ENCODE measurements at regions not wholly inside any gene's neighbourhood (a gene's known extent, or its start where the extent isn't known, plus 50 kb on each side); places are given as distances from the start of the nearest gene placed in this dataset.
A peak's percentile ranks its signal among the peaks of the same experiment; 100 is the strongest.
"Not testable (repeated sequence)": the region's sequence is repeated elsewhere in the genome, so short reads cannot be mapped to it uniquely, and the experiment has no call there.

- peaks cover 0 to 12% of the 10 kb centered on the region in 2 donors for H3K27me3 Mint-ChIP-seq
- no peaks in the 10 kb centered on the region for H3K36me3 Mint-ChIP-seq
- H3K4me1 Mint-ChIP-seq (ENCODE audit: low read depth in 2 of 2), result no peaks in the 10 kb centered on the region
- H3K4me3 Mint-ChIP-seq, result no peak overlapping the region
- H3K9me3 Mint-ChIP-seq, result no peaks in the 10 kb centered on the region
- DNase-seq (ENCODE audit: low spot score) (no peak), ATAC-seq (no peak)
- H3K27ac Mint-ChIP-seq, result no peak overlapping the region
Measured at GRCh38 chr10:71006506-71006905, 118.1 kb upstream of the PCBD1 start.

GRCh38 chr10:71007516-71007915 lies 119.2 kb upstream of the PCBD1 start:
- Mint-ChIP-seq H3K4me1 (ENCODE audit: low read depth in 2 of 2) (no peaks in the 10 kb centered on the region), H3K9me3 (no peaks in the 10 kb centered on the region), H3K27me3 (peaks cover 0 to 11% of the 10 kb centered on the region in 2 donors), H3K27ac (no peak overlapping the region), H3K36me3 (no peaks in the 10 kb centered on the region), H3K4me3 (no peak overlapping the region)
- ATAC-seq, result no peak
- DNase-seq (ENCODE audit: low spot score), result no peak

- Mint-ChIP-seq H3K27ac (no peak overlapping the region), H3K27me3 (peaks cover 0 to 7% of the 10 kb centered on the region in 2 donors), H3K9me3 (no peaks in the 10 kb centered on the region), H3K4me3 (no peak overlapping the region), H3K4me1 (ENCODE audit: low read depth in 2 of 2) (no peaks in the 10 kb centered on the region), H3K36me3 (no peaks in the 10 kb centered on the region)
- ATAC-seq, result no peak
- DNase-seq (ENCODE audit: low spot score), result no peak
Measured at GRCh38 chr10:71008150-71008549, 119.8 kb upstream of the PCBD1 start.

GRCh38 chr10:71009126-71009525 lies 120.8 kb upstream of the PCBD1 start:
- no peak for DNase-seq (ENCODE audit: low spot score)
- H3K36me3 Mint-ChIP-seq, result no peaks in the 10 kb centered on the region
- H3K27ac Mint-ChIP-seq, result no peak overlapping the region
- H3K4me3 Mint-ChIP-seq, result no peak overlapping the region
- no peaks in the 10 kb centered on the region for H3K9me3 Mint-ChIP-seq
- H3K4me1 Mint-ChIP-seq (ENCODE audit: low read depth in 2 of 2), result no peaks in the 10 kb centered on the region
- no peak for ATAC-seq
- peaks cover 0 to 7% of the 10 kb centered on the region in 2 donors for H3K27me3 Mint-ChIP-seq

GRCh38 chr10:71010730-71011129 lies 122.4 kb upstream of the PCBD1 start:
- Mint-ChIP-seq H3K27ac (no peak overlapping the region), H3K27me3 (peaks cover 3 to 7% of the 10 kb centered on the region in 2 donors), H3K4me3 (no peak overlapping the region), H3K4me1 (ENCODE audit: low read depth in 2 of 2) (peaks cover 5 to 6% of the 10 kb centered on the region in 2 donors), H3K9me3 (no peaks in the 10 kb centered on the region), H3K36me3 (no peaks in the 10 kb centered on the region)
- DNase-seq (ENCODE audit: low spot score), result no peak
- ATAC-seq, result no peak

DNA sequence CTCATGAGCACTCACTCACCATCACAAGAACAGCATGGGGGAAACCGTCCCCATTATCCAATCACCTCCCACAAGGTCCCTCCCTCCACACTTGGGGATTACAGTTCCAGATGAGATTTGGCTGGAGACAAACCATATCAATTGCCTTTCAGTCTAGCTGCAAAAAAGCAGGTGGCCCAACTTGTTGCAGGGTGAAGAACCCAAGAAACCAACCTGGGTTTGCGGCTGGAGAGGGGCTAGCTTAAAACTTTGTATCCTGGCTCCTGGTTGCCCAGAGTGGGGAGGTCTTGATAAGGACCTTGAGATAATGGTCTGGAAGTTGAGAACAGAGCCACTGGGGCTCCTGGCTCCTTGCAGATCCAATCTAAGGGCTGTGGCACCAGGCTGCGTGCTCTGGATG lies 122.8 kb upstream of the PCBD1 start:
- DNase-seq (ENCODE audit: low spot score) (no peak), ATAC-seq (no peak)
- Mint-ChIP-seq H3K9me3 (no peaks in the 10 kb centered on the region), H3K36me3 (no peaks in the 10 kb centered on the region), H3K27me3 (peaks cover 3 to 7% of the 10 kb centered on the region in 2 donors), H3K4me1 (ENCODE audit: low read depth in 2 of 2) (peaks cover 5 to 6% of the 10 kb centered on the region in 2 donors), H3K4me3 (no peak overlapping the region), H3K27ac (no peak overlapping the region)

GRCh38 chr10:71014021-71014805 lies 125.8 kb upstream of the PCBD1 start:
- Mint-ChIP-seq H3K36me3 (no peaks in the 10 kb centered on the region), H3K4me1 (ENCODE audit: low read depth in 2 of 2) (peaks cover 5 to 6% of the 10 kb centered on the region in 2 donors), H3K4me3 (no peak overlapping the region), H3K9me3 (no peaks in the 10 kb centered on the region), H3K27me3 (peaks cover 5 to 9% of the 10 kb centered on the region in 2 donors), H3K27ac (no peak overlapping the region)
- no peak for DNase-seq (ENCODE audit: low spot score)
- peak; percentile 12 to 37 for ATAC-seq

DNA sequence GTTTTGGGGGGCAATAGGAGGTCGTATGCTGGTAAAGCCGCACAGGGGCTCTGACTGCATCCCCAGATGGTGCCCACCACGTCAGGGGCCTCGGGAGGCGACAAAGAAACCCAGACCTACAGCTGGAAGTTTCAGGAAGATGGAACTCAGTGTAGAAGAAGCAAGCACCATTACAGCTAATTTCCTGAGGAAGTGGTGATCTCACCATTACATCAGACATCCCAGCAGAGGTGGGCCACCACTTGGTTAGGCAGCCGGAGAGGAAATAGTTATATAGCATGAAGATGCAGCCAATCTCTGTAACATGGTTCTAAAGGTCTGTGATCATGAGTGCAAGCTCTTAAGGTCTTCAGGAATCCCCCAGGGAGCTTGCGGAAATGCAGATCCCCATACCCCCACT lies 127.3 kb upstream of the PCBD1 start:
- ATAC-seq (peak in 1 of 2 donors; percentile 55), DNase-seq (ENCODE audit: low spot score) (no peak)
- peak overlapping the region; percentile 42 to 44 for H3K27ac Mint-ChIP-seq

GRCh38 chr10:71020061-71020460 lies 131.7 kb upstream of the PCBD1 start:
- H3K27me3 Mint-ChIP-seq; ATAC-seq; H3K9me3 Mint-ChIP-seq; DNase-seq (ENCODE audit: low spot score); H3K4me3 Mint-ChIP-seq; H3K4me1 Mint-ChIP-seq (ENCODE audit: low read depth in 2 of 2); H3K36me3 Mint-ChIP-seq; H3K27ac Mint-ChIP-seq: not testable (repeated sequence)

More for the DNA sequence above, 127.3 kb upstream of the PCBD1 start:
- H3K27me3 Mint-ChIP-seq, result peaks cover 5 to 9% of the 10 kb centered on the region in 2 donors
- no peaks in the 10 kb centered on the region for H3K9me3 Mint-ChIP-seq
- H3K4me1 Mint-ChIP-seq (ENCODE audit: low read depth in 2 of 2), result peaks cover 5 to 6% of the 10 kb centered on the region in 2 donors
- no peaks in the 10 kb centered on the region for H3K36me3 Mint-ChIP-seq
- no peak overlapping the region for H3K4me3 Mint-ChIP-seq

GRCh38 chr10:71021402-71021801 lies 133.0 kb upstream of the PCBD1 start:
- H3K36me3 Mint-ChIP-seq, result no peaks in the 10 kb centered on the region
- no peak overlapping the region for H3K27ac Mint-ChIP-seq
- H3K4me1 Mint-ChIP-seq (ENCODE audit: low read depth in 2 of 2), result no peaks in the 10 kb centered on the region
- no peak overlapping the region for H3K4me3 Mint-ChIP-seq
- no peaks in the 10 kb centered on the region for H3K9me3 Mint-ChIP-seq
- DNase-seq (ENCODE audit: low spot score) (no peak), ATAC-seq (no peak)
- H3K27me3 Mint-ChIP-seq, result peaks cover 6 to 10% of the 10 kb centered on the region in 2 donors

- H3K4me1 Mint-ChIP-seq (ENCODE audit: low read depth in 2 of 2), result no peaks in the 10 kb centered on the region
- H3K36me3 Mint-ChIP-seq, result no peaks in the 10 kb centered on the region
- no peak overlapping the region for H3K4me3 Mint-ChIP-seq
- H3K27ac Mint-ChIP-seq, result no peak overlapping the region
- no peak for DNase-seq (ENCODE audit: low spot score)
- ATAC-seq, result no peak
- H3K9me3 Mint-ChIP-seq, result no peaks in the 10 kb centered on the region
- peaks cover 6 to 10% of the 10 kb centered on the region in 2 donors for H3K27me3 Mint-ChIP-seq
Measured at GRCh38 chr10:71023704-71024283, 135.4 kb upstream of the PCBD1 start.

GRCh38 chr10:71024490-71024889 lies 136.1 kb upstream of the PCBD1 start:
- H3K27ac Mint-ChIP-seq, result no peak overlapping the region
- no peaks in the 10 kb centered on the region for H3K9me3 Mint-ChIP-seq
- peaks cover 6 to 8% of the 10 kb centered on the region in 2 donors for H3K27me3 Mint-ChIP-seq
- ATAC-seq (no peak), DNase-seq (ENCODE audit: low spot score) (no peak)
- no peak overlapping the region for H3K4me3 Mint-ChIP-seq
- H3K36me3 Mint-ChIP-seq, result no peaks in the 10 kb centered on the region
- H3K4me1 Mint-ChIP-seq (ENCODE audit: low read depth in 2 of 2), result no peaks in the 10 kb centered on the region

- H3K27me3 Mint-ChIP-seq, result peaks cover 6 to 8% of the 10 kb centered on the region in 2 donors
- ATAC-seq (no peak), DNase-seq (ENCODE audit: low spot score) (no peak)
- no peaks in the 10 kb centered on the region for H3K9me3 Mint-ChIP-seq
- no peak overlapping the region for H3K27ac Mint-ChIP-seq
- no peaks in the 10 kb centered on the region for H3K4me1 Mint-ChIP-seq (ENCODE audit: low read depth in 2 of 2)
- H3K36me3 Mint-ChIP-seq, result no peaks in the 10 kb centered on the region
- no peak overlapping the region for H3K4me3 Mint-ChIP-seq
Measured at GRCh38 chr10:71025535-71025934, 137.2 kb upstream of the PCBD1 start.

GRCh38 chr10:71028066-71028465 lies 139.7 kb upstream of the PCBD1 start:
- Mint-ChIP-seq H3K36me3 (no peaks in the 10 kb centered on the region), H3K9me3 (no peaks in the 10 kb centered on the region), H3K27ac (no peak overlapping the region), H3K27me3 (peaks cover 10 to 17% of the 10 kb centered on the region in 2 donors), H3K4me3 (no peak overlapping the region), H3K4me1 (ENCODE audit: low read depth in 2 of 2) (no peaks in the 10 kb centered on the region)
- no peak for DNase-seq (ENCODE audit: low spot score)
- no peak for ATAC-seq

Measured in natural killer cell treated with Interleukin-12 subunit alpha and Interleukin-12 subunit beta and Interleukin-15 and Interleukin-18, amount 100 ng/mL, for 72 hours (primary cell).